Activated naive CD4-positive, alpha-beta T cell treated with anti-CD3 and anti-CD28 coated beads, Interleukin-2, amount 50 U/mL, for 72 hours (primary cell): ENCODE measurements at regions not wholly inside any gene's neighbourhood (a gene's known extent, or its start where the extent isn't known, plus 50 kb on each side); places are given as distances from the start of the nearest gene placed in this dataset.

ENCODE experiments used
- ATAC-seq, 2 donors: fragments of 150-1000 bp; cut with Tn5 transposase; 2 replicates each; pipeline ENCODE4 v1.10.0; 2021; ENCODE audit warnings: mild to moderate bottlenecking in 2 of 2, moderate library complexity in 2 of 2
- DNase-seq, 2 donors: peaks; one replicate each; pipeline ENCODE4 v3.0.0; 2021 to 2022; ENCODE audit warnings: low spot score in 2 of 2
- H3K27ac Mint-ChIP-seq, 2 donors: one replicate each; pipeline ENCODE4 v1.8.0; 2022; ENCODE audit warnings: mild to moderate bottlenecking in 2 of 2, mixed read lengths in 2 of 2
- H3K36me3 Mint-ChIP-seq, 2 donors: one replicate each; pipeline ENCODE4 v1.8.0; 2022; ENCODE audit warnings: mixed read lengths in 2 of 2
- H3K9me3 Mint-ChIP-seq, 2 donors: one replicate each; pipeline ENCODE4 v1.8.0; 2022; ENCODE audit warnings: mixed read lengths in 2 of 2

DNA sequence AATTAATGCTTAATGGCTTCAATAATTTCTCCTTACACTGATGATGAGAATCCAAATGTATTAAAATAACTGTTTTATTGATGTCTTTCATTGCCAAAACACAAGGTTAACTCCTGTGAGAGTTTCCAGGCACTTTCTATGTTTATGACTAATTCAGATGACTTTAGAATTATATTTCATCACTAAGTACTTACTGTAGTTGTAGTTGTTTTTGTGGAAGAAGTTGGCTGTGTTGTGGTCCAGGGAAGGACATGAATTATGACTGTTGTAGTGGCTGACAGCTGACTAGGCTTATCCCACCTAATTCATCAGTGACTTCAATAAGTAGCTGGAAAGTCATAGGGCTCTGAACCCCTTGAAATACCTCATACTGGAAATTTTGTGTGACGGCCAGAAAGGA is 254.8 kb downstream of the HGF start:
- ATAC-seq (no peak), DNase-seq (no peak)
- peaks cover 8 to 15% of the 10 kb centered on the region in 2 donors for H3K9me3 Mint-ChIP-seq
- H3K27ac Mint-ChIP-seq, result no peak overlapping the region
- H3K36me3 Mint-ChIP-seq, result no peaks in the 10 kb centered on the region

DNA sequence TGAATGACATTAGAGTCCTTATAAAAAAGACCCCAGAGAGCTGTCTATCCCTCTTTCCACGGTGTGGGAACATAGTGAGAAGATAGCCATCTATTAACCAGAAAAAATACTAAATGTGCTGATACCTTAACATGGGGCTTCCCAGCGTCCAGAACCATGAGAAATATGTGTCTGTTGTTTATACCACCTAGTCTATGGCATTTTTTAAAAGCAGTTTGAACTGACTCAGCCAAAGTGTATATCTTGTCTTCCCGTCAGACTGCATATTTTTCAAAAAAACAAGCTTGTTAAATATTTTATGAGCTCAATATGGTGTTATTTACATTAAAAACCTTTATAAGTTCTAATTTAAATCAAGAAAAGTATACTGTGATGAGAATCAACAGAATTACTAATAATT is 255.3 kb downstream of the HGF start:
- no peak overlapping the region for H3K27ac Mint-ChIP-seq
- no peak for ATAC-seq
- H3K36me3 Mint-ChIP-seq, result no peaks in the 10 kb centered on the region
- no peak for DNase-seq
- H3K9me3 Mint-ChIP-seq, result peaks cover 12 to 18% of the 10 kb centered on the region in 2 donors

DNA sequence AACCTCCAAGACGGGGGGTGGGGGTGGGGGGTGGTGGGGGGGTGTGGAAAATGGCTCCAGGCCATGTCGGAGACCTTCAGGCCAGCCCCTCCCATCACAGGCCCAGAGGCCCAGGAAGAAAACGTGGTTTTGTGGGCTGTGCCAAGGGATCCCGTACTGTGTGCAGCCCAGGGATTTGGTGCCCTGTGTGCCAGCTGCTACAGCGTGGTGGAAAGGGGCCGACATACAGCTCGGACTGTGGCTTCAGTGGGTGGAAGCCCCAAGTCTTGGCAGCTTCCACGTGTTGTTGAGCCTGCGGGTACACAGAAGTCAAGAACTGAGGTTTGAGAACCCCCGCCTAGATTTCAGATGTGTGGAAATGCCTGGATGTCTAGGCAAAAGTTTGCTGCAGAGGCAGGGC is 259.7 kb downstream of the HGF start:
- H3K27ac Mint-ChIP-seq, result no peak overlapping the region
- no peak for ATAC-seq
- H3K36me3 Mint-ChIP-seq, result no peaks in the 10 kb centered on the region

DNA sequence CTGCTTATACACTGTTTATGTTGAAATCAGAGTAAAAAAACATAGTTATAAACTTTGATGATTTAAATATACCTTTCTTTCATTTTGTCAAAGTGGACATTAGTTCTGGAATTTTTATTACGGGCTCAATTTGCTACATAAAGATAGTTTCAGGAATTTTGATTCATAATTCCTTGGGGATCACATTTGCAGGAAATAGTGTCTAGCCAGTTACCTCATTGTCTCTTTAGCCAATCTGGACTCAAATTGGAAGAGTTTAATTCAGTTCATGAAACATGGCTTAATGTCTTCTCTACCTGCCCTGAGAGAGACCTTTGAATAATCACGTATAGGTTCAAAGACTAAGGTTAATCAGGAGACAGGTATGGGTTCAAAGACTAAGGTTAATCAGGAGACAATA is 262.6 kb downstream of the HGF start:
- no peak for ATAC-seq
- H3K27ac Mint-ChIP-seq, result no peak overlapping the region
- no peak for DNase-seq
- peaks cover 7 to 15% of the 10 kb centered on the region in 2 donors for H3K9me3 Mint-ChIP-seq
- H3K36me3 Mint-ChIP-seq, result no peaks in the 10 kb centered on the region

More for the DNA sequence above, 259.7 kb downstream of the HGF start:
- DNase-seq, result no peak
- peaks cover 16 to 22% of the 10 kb centered on the region in 2 donors for H3K9me3 Mint-ChIP-seq

DNA sequence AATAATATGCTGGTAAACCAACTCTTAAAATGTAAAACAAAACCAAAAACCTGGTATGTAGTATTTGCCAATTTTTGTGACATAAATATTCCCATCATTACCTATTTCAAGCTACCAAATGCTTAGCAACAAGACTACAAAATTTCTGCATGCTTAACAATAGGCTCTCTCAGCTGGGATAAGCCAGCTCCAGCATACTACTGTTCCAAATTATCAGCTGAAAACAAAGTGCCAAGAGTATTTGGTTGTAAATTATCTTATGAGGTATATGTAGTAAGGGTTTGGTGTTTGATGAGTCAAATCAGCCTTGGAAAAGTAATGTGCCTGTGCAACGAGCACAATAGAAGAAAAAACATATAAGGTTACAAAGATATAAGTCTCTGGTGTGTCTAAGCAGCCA is 263.2 kb downstream of the HGF start:
- Mint-ChIP-seq H3K27ac (no peak overlapping the region), H3K9me3 (peaks cover 7 to 15% of the 10 kb centered on the region in 2 donors), H3K36me3 (no peaks in the 10 kb centered on the region)
- no peak for DNase-seq
- ATAC-seq, result no peak

DNA sequence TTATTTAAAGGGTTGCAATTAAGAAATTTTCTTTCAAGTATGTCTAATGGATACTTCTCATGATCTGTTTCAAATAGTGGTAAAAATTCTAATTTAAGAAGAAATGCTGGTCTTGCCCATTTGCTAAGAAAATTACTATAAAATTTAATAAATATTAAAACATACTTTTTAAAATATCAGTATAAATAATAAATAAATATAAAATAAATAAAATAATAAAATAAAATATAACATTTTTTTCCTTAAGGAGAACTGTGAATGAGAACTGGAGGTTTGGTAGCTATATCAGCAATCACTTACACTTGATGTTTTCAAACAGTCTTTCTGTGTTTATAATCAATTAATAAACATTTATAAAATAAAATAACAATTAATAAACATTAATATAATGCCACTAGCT is 266.1 kb downstream of the HGF start:
- Mint-ChIP-seq H3K36me3 (no peaks in the 10 kb centered on the region), H3K27ac (no peak overlapping the region), H3K9me3 (no peaks in the 10 kb centered on the region)
- ATAC-seq (no peak), DNase-seq (no peak)

DNA sequence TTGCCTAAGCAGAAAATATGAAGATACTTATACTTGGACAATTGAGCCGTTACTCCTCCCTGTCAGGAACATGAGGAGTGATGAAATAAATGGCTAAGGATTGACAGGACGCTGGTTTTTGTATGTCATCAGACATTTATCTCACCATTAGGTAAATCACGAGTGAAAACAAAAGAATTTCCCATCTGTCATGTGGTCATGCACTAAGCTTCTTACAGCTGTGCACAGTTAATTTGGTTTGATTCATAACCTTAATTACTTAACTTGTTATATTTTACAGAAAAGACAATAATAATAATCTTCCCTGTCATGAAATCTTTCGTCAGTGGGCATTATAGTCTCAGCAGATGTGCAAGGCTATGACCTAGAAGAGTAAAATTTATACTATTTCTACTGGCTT is 266.5 kb downstream of the HGF start:
- ATAC-seq, result no peak
- Mint-ChIP-seq H3K27ac (no peak overlapping the region), H3K9me3 (no peaks in the 10 kb centered on the region), H3K36me3 (no peaks in the 10 kb centered on the region)
- no peak for DNase-seq

DNA sequence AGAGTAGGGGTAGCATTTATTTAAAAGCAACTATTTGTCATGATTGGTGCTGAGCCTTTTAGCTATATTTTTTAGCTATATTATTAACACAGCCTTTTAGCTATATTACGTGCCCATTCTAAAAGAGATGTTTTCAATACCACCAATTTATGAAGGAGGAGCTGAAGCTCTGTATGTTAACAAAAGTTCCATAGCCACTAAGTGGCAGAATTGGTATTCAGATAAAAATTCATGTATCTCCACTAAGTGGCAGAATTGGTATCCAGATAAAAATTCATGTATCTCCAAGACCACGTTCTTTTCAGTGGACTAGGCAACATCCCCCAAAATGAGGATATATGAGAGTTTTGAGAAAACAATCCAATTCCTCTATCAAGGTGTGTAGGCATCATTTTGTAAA is 268.6 kb downstream of the HGF start:
- Mint-ChIP-seq H3K36me3 (no peaks in the 10 kb centered on the region), H3K27ac (no peak overlapping the region), H3K9me3 (no peaks in the 10 kb centered on the region)
- ATAC-seq, result no peak
- DNase-seq, result no peak

DNA sequence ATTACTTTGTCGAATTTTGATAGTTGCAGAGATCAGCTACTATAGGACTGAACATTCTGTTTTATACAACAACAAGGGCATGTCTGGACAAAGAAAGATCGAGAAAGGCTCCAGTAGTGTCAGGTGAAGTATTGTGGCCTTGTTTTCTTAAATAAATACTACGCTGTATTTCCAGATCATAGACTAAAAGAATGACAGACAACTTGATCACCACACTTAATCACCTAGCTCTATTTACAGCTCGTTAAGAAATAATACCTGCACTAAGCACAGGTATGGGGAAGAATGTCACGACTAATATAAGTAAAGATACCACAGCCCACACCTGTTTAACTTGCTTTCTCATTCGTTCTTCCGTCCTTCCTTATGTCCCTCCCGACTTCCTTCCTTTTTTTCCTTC is 269.2 kb downstream of the HGF start:
- no peaks in the 10 kb centered on the region for H3K9me3 Mint-ChIP-seq
- ATAC-seq (no peak), DNase-seq (no peak)
- H3K27ac Mint-ChIP-seq, result no peak overlapping the region
- no peaks in the 10 kb centered on the region for H3K36me3 Mint-ChIP-seq

DNA sequence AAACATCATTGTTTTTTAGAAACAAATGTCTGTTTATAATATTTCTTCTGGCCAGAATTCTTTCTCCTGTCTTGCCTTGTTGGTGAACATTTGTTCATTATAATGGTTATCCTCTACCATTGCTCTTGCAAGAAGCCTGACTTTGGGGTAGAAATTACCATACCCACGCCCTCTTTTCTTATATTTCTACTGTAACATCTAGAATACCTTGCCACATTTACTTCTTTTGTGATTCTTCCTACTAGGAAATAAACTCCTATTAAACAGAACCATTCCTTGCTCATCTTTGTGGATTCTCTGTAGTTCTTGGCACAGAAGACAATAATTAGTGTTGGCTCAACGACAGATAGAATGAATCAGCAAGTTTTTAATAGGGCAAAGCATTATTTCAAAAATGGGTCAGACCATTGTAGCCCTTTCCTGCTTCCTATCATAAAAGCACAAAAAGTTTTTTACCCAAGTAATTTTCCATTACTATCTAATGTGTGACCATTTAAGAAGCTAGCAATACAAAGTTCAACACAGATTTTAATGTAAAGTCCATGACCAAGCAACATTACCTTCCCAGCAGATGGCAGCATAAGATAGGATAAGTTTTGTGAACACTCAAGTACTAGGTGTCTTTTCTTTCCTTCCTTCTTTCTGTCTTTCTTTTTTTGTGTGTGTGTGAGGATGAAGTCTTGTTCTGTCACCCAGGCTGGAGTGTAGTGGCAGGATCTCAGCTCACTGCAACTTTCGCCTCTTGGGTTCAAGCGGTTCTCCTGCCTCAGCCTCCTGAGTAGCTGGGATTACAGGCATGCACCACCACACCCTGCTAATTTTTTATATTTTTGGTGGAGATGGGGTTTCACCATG is 270.4 kb downstream of the HGF start:
- peak in 1 of 2 donors; percentile 41 for ATAC-seq
- H3K27ac Mint-ChIP-seq, result no peak overlapping the region
- no peaks in the 10 kb centered on the region for H3K9me3 Mint-ChIP-seq
- DNase-seq, result peak in 1 of 2 donors; percentile 4
- no peaks in the 10 kb centered on the region for H3K36me3 Mint-ChIP-seq

DNA sequence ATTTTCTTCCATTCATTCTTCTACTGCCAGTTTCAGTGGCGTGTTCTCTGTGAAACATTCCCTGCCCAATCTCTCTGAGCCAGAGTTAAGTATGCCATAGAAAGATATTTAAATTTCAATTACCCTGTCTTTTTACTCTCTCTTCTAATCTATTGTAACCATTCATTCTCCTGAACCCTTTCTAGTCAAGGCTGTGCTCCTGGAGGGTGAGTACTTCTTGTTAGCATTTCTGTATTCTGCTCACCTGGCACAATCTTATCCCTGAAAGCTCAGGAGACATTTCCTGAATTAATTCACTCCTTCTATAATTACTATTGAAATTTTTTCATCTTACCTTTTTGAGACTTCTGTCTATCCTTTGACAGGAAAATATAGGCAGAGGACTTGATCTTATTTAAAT is 271.7 kb downstream of the HGF start:
- no peaks in the 10 kb centered on the region for H3K36me3 Mint-ChIP-seq
- DNase-seq (no peak), ATAC-seq (no peak)
- no peak overlapping the region for H3K27ac Mint-ChIP-seq
- no peaks in the 10 kb centered on the region for H3K9me3 Mint-ChIP-seq

DNA sequence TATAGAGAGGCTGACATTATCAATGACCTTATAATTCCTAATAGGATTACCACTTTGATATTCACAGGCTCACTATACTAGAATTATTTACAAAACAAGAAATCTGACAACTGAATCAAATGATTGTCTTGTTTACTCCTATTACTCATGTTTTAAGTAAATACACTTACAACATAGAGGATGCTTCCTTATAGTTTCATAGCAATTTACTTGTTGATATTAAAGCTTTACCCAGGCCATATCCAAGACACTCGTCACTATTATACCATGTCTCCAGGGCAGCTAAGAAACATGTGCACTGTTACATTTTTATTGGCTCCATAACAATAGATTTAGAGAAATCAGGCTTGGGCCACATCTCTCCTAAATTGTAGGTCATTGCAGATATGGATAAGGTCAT is 276.9 kb downstream of the HGF start:
- Mint-ChIP-seq H3K36me3 (no peaks in the 10 kb centered on the region), H3K27ac (no peak overlapping the region), H3K9me3 (no peaks in the 10 kb centered on the region)
- DNase-seq, result no peak
- ATAC-seq, result no peak

DNA sequence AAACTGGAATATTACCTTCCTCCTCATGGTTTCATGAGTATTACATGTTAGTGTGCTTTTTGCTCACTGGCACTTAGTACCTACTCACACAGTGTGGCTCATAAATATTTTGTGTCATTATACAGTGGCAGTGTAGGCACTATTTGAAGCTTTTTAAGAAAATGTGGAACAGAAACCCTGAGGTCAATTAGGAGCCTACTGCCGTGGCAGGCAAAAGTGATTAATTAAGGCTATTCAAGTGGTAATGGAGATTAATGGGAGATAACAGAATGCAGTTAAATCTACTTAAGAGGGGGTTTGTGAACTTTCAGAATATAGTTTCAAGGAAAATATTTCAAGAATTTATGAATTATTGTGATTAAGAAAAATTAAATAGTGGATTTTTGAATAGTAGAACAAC is 277.6 kb downstream of the HGF start:
- H3K9me3 Mint-ChIP-seq, result no peaks in the 10 kb centered on the region
- no peak overlapping the region for H3K27ac Mint-ChIP-seq
- DNase-seq (no peak), ATAC-seq (no peak)
- no peaks in the 10 kb centered on the region for H3K36me3 Mint-ChIP-seq

DNA sequence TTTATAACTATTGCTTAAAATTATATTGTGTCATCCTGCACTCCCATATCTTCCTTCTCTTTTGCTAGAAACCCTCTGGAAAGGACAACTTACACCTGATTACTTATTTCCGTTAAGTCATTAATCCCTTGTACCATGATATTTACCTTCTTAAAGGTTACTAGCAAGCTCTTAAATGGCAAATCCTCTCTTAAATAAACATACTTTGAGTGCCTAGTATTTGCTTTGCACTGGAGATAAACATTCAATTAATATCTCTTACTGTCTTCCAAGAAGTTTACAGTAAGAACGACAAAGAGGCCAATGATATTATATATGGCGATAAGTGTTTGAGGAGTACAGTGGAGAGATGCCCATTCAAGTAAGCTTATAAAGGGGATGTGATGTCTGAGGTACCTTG is 278.3 kb downstream of the HGF start:
- no peak for ATAC-seq
- Mint-ChIP-seq H3K36me3 (no peaks in the 10 kb centered on the region), H3K9me3 (no peaks in the 10 kb centered on the region)

DNA sequence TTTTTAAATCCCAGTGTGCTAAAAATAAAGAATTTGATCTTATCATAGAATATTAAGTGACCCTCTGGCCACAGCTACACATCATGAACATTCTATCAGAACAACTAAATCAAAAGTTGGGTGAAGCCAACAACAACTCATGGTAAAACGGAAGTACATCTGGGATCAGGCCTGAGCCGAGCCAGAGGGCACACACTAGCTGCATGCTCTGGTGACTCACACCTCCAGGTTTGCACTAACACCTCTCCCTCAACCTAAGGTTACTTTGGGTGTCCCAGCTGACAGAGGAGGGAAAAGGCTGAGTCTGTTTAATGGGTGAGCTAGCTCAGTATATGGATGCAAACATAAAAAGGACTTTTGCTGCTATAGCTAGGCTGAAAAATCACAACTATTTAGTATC is 281.6 kb downstream of the HGF start:
- no peaks in the 10 kb centered on the region for H3K9me3 Mint-ChIP-seq
- DNase-seq, result no peak

More for the DNA sequence above, 278.3 kb downstream of the HGF start:
- no peak for DNase-seq
- H3K27ac Mint-ChIP-seq, result no peak overlapping the region

DNA sequence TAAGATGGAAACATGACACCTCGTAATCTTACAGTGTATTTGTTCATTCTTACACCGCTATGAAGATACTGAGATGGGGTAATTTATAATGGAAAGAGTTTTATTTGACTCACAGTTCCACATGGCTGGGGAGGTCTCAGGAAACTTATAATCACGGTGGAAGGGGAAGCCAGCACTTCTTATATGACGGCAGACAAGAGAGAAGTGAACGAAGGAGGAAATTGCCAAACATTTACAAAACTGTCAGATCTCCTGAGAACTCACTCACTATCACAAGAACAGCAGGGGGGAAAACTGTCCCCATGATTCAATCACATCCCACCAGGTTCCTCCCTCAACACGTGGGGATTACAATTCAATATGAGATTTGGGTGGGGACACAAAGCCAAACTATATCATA is 282.3 kb downstream of the HGF start:
- ATAC-seq (no peak), DNase-seq (no peak)
- no peak overlapping the region for H3K27ac Mint-ChIP-seq
- H3K9me3 Mint-ChIP-seq, result no peaks in the 10 kb centered on the region
- no peaks in the 10 kb centered on the region for H3K36me3 Mint-ChIP-seq

More for the DNA sequence above, 281.6 kb downstream of the HGF start:
- ATAC-seq, result no peak
- Mint-ChIP-seq H3K27ac (no peak overlapping the region), H3K36me3 (no peaks in the 10 kb centered on the region)

DNA sequence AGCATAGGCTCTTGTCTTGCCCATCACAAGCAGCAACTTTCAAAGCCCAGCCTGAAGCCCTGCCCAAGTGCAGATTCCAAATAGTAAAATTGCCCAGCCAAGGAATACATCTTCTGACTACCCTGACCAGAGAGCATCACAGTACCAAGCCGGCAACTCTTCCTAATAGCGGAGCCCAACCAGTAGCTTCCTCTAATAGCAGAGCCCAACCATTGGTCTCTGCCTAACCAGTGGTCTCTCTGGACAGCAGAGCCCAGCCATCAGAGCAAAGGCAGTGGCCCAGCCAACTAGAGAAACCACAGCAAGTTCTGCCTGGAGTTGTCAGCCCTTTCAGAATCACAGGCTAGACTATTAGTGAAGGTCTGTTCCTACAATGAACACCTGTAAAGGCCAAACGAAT is 285.6 kb downstream of the HGF start:
- Mint-ChIP-seq H3K36me3 (no peaks in the 10 kb centered on the region), H3K9me3 (no peaks in the 10 kb centered on the region), H3K27ac (no peak overlapping the region)
- ATAC-seq, result no peak
- no peak for DNase-seq

DNA sequence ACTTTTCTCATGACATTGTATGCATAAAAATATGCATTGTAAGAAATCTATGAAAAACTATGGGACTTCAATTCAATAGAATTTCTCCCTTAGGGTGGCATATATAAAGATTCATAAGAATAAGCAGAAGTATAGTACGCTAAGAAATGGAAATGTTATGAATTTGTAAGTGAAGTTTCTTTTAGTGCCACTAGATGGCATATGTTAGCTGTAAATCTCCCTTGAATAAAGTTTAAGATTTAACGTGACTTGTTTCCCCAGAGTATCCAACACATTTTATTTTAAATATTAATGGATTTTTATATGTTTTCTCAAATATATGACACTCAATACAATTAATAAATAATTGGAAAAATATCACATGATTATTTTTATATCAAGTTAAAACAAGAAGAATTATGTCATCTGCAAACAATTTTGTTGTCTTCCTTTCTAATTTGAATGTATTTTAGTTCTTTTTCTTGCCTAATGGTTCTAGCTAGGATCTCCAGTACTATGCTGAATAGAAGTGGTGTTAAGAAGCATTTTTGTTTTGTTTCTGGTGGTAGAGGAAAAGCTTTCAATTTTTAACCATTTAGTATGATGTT is 287.2 kb downstream of the HGF start:
- ATAC-seq, result no peak
- no peaks in the 10 kb centered on the region for H3K9me3 Mint-ChIP-seq
- no peak overlapping the region for H3K27ac Mint-ChIP-seq
- DNase-seq, result no peak
- no peaks in the 10 kb centered on the region for H3K36me3 Mint-ChIP-seq
